ENCODE measurements at regions not wholly inside any gene's neighbourhood (a gene's known extent, or its start where the extent isn't known, plus 50 kb on each side); places are given as distances from the start of the nearest gene placed in this dataset.
A peak's percentile ranks its signal among the peaks of the same experiment; 100 is the strongest.
"Not testable (repeated sequence)": the region's sequence is repeated elsewhere in the genome, so short reads cannot be mapped to it uniquely, and the experiment has no call there.

DNA sequence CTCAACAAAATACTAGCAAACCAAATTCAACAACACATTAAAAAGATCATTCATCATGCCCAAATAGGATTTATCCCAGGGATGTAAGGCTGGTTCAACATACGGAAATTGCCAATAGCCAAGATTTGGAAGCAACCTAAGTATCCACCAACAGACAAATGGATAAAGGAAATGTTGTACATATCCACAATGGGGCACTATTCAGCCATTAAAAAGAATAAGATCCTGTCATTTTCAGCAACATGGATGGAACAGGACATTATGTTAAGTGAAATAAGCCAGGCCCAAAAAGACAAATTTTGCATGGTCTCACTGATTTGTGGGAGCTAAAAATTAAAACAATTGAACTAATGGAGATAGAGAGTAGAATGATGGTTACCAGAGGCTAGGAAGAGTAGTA lies 82.0 kb upstream of the FAM241A start:
- DNase-seq: no peak

GRCh38 chr4:112069110-112069509 lies 76.1 kb upstream of the FAM241A start:
- DNase-seq: no peak

DNA sequence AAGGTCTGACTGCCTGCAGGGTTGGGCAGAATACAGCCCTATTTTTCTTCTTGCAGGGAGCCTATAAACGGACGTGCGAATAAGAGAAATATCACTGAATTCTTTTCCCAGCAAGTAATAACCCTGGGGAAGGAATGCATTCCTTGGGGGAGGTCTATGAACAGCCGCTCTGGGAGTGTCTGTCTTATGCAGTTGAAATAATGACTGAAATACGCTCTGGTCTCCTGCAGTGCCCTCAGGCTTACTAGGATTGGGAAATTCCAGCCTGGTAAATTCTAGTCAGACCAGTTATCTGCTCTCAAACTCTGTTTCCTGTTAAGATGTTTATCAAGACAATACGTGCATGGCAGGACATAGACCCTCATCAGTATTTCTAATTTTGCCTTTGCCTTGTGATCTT lies 72.1 kb upstream of the FAM241A start:
- no peak for DNase-seq

- peak; percentile 48 for DNase-seq
Measured at GRCh38 chr4:112075129-112075753, 70.0 kb upstream of the FAM241A start.

DNA sequence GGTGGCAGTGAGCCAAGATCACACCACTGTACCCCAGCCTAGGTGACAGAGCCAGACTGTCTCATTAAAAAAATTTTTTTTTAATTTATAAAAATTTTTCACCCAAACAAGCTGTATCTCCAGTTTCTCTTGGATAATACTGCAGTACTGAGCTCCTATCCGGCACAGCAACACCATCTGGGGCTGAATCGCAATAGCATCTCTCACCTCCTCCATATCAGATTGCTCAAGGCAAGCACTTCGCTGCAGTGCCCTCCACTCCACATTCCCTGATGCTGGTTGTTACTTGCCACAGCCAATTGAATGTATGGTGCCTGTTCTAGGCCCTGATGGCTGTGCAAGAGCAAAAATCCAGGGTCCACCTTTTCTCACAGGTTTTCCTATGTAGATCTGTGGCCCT lies 69.3 kb upstream of the FAM241A start:
- no peak for DNase-seq

DNA sequence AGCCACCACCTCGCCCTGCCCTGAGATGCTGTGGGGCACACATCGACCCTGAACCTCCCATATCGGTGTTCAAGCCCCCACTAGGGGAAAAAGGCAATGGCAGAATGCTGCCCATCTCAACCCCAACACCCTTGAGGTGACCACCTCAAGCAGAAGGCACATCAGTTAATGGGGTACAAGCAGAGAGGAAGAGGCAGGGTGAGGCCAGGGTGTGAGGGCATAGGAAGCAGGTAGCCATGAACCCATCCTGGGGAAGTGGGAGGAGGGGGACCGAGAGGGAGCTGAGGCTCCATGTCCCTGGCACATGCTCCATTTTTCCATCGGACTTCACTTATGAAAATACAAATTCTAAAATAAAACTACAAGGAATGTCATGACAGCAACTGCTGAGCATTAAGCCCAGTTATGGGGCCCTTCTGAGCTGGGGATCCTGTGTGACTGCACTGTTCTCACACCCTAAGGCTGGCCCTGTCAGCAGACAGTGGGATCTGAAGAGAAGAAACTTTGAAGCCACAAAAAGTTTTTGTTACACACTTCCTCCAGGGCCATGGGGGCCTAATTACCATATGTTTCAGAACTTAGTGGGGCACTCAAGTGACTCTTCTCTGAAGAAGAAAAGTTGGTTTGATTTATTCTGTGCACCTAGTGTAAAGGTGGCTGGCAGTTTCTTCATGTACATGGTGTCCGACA lies 68.2 kb upstream of the FAM241A start:
- DNase-seq: no peak

- DNase-seq: no peak
Measured at GRCh38 chr4:112077743-112078142, 67.5 kb upstream of the FAM241A start.

GRCh38 chr4:112082954-112083586 lies 62.2 kb upstream of the FAM241A start:
- no peak for DNase-seq

- DNase-seq: no peak
Measured at GRCh38 chr4:112083587-112084347, 61.5 kb upstream of the FAM241A start.

DNA sequence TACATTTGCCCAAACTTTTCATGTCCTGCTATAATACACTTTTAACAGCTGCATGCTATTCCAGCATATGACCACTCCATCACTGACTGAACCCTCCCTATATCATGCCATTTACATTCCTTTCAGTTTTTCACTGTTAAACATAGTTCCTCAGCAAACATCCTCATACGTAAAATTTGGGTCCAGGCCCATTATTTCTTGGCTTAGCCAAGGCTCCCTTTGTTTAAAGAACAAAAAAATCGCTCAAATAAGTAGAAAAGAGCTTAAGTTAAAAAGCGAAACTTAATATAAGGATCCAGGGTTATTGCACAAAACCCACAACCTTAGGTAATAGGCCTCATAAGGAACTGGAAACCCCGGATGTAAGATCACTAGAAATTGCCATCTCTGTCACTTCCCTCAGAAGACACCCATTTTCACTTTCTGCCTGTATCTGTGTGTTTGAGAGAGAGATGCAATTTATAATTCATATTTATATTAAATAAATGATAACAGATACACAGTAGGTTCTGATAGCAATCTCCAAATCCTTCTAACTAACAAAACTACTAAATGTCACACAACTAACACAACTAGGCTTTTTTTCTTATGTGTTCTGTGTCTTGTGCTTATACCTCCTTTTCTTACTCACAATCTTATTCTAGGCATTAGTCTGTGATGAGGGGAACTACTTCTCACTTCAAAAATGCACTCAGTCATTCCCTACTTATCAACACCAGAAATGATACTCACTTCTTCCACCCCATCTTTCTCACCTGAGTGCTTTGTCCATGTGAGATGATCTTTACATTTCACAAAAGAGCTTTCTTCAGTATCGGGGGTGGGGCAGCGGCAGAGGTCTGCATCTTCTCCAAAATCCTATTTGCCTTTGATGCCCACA lies 59.9 kb upstream of the FAM241A start:
- no peak for DNase-seq

DNA sequence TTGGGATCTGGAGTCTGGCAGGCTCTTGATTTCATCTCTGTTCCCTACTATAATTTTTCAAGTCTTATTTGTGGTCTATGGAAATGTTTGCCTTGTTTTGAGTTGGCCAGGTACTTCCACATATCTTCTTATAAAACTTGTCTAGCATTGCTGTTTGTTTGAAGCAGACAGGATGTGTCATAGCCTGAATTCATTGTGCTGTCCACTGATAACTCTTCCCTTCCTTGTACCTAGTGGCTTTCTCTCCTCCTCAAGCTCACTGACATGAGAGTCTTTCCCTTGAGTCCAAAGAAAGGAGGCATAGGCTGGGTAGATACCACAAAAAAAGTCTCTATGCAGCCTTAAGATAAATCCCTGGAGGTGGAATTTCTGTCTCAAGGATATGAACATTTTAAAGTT lies 59.2 kb upstream of the FAM241A start:
- no peak for DNase-seq

GRCh38 chr4:112086661-112087060 lies 58.6 kb upstream of the FAM241A start:
- not testable (repeated sequence) for DNase-seq

DNA sequence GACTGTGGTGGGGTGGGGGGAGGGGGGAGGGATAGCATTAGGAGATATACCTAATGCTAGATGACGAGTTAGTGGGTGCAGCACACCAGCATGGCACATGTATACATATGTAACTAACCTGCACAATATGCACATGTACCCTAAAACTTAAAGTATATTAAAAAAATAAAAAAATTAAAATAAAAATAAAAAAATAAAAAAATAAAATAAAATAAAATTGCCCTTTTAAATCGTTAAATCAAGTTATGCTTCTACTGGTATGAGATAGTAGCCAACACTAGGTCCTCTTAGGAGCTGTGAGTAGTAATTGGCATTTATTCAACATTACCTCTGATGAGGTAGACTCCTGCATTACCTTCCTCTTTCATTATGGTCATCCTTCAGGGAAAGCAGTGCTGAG lies 52.9 kb upstream of the FAM241A start:
- DNase-seq: not testable (repeated sequence)

DNA sequence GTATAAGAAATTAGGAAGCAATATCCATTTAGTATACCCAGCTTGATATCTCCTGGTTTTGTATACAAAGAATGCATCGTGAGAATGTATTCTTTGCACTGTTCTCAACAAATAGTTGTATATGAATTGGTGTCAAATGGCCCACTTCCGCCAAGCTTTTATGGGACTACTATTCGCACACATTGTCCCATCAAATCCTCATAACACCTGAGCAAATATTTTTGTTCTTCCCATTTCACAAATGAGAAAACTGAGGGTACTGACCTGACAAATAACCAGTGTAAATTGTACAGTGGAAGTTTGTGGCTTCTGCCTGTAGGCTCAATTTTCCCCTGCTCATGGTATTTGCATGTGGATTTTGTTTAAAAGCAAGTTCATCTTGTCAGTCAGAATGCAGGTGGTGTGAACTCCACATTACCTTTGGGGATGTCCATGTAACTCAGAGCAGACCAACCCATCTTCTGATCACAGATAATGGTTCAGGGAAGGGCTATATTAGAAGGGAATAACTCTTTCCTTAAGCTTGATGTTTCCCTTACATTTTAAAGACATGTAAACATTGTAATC lies 51.5 kb upstream of the FAM241A start:
- DNase-seq: no peak

DNA sequence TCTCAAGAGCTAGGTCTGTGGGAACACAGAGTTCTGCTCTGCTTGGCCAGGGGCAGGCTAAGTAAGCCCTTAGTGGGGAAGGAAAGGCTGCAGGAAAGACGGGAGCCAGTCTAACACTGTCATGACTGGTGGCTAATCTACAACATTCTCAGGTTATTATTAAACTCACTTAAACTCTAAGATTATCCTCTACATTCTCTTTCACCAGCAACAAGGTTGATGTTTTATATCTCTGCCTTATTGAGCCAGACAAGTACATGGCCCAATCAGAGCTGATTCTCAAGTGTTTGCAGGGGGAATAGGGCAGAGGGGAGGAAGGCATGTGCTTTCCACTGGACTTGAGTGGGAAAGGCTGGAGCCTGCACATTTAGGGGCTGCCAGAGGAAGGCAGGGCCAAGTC lies 50.9 kb upstream of the FAM241A start:
- no peak for DNase-seq
